Activated CD8-positive, alpha-beta memory T cell treated with anti-CD3 and anti-CD28 coated beads, Interleukin-2, amount 50 U/mL, for 24 hours (primary cell): ENCODE measurements at regions not wholly inside any gene's neighbourhood (a gene's known extent, or its start where the extent isn't known, plus 50 kb on each side); places are given as distances from the start of the nearest gene placed in this dataset.

Experiments
- DNase-seq: peaks from one replicate; pipeline ENCODE4 v3.0.0-alpha.2; 2020; ENCODE audit errors: extremely low read depth

DNA sequence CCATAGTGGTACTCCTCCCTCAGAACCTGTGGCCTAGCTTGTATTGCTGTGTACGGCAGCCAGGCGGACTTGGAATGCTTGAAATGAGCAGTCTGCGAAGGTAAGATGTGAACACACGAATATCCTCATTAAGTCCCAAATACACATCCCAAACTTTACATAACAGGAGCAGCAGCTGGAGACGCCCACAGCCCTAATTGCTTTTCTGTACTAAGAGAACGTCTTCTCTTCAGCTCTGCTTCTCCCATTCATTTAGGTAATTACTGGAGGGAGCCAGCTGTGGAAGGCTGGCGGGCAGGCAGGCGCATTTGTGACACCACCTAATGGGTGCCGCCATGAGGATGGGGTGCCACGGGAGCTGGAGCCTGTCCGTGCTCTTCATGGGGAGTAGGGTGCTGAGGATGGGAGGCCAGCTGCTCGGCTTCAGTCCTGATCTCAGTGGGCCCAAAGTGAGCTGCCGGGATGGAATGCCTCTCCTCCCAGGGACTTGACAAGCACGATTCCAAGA lies 66.6 kb upstream of the POU3F1 start:
- DNase-seq: no peak

DNA sequence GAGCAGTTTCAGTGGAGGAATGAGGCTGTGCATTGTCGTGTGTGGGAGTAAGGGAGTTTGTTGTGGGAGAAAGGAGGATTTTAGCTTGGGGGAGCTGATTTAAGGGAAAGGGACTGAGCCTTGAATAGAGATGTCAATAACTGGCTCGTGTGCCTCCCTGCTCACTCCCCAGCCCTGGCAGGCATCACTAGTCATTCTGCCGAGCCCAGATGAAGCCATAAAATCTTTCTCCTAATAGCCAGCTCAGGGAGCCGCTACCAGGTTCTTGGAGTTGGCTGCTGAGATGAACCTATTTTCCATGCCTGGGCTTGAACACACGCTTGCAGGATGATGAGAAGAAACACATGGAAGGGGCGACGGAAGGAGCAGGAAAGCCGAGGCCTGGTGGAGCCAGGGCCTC lies 65.0 kb upstream of the POU3F1 start:
- no peak for DNase-seq

DNA sequence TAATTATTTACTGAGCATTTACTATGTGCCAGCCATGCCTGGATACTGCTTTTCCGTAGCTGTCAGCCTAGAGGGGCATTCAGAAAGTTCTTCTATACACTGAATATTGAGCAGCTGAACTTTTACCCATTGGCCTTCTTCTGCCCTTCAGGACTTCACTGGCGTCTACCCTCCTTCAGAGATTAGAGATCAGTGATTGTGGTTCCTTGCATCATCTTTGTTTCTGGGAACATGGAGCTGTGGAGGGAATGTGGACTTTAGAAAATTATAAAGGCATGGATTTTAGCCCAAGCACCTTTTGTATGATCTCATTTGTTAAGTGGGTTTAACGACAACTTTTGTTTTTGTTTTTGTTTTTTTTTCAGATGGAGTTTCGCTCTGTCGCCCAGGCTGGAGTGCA lies 58.7 kb upstream of the POU3F1 start:
- no peak for DNase-seq

DNA sequence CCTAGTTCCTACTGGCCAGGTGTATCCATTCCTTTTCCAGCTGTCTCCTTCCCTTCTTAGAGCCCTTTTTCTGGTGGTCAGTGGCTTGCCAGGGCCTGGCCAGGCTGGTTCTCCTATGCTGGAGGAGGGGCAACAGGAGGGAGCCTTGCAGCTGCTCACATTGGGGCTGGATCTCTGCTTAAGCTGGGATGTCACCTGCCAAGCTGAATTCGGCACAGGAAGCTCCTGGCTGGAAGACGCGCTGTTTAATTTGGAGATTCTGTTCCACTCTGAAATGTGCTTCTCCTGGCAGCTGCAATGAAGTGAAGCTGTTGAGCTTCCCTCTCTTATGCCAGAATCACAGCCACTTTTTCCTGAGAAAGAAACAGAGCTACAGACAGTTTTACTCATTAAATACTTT lies 56.0 kb upstream of the POU3F1 start:
- DNase-seq: no peak

DNA sequence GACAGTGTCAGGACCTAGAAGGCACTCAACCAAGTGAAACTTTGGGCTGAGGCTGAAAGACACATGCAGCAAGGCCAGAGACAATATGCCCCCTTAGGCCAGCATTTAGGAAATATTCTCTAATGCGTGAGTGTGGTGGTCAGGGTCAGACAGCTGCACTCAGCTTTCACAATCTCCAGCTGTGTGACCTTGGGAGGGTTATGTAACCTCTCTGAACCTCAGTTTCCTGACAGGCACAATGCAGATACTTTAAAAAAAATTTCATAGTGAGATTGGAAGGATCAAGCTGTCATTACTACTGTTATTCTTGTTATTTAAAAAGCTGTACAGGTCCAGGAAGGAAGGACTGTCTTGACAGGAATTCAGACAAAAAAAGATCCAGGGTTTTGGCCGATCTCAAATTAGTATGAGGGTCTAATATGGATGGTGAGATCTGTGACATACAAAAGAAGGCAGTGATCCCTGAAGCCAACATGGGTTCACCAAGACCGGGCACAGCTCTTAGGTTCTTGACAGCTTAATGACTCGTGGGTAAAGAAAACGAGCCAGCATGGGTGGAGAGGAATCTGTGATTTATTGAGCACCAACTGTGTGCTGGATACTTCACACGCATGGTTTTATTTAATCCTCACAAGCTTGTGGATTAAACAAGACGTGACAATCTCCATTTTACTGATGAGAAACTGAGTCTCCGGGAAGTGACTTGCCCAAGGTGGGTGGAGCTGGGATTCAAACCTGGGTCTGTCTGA lies 54.6 kb upstream of the POU3F1 start:
- no peak for DNase-seq

DNA sequence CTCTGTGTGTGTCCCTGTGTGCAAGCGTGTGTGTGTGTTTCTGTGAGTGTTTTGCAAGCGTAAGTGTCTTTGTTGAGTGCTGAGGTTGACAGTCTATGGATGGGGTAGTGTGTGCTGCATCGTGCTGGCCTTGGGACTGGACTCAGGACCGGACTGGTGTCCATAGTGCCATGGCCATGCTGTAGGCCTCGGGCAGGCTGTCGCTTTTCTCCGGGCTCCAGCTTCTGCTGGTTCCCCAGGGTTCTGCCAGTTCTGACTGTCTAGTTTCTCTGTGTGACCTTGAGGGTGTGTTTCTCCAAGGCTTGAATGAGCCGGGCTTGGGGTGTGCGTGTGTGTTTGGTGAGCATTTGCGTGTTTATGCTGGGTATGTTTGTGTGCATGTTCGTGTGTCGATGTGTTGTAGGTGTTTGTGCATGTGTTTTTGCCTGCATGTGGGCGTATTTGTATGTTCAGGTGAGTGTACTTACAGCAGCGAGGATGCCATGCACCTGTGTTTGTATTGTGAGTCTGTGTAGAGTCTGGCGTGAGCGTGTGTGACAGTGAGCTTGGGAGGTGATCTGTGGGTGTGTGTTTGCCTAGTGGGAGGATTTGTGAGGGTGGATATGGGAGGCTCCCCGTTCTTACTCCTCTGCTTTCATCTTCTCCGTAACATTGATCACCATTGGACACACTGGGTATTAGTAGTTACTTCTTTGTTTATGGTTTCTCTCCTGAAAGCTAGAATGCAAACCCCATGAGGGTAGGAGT lies 51.7 kb upstream of the POU3F1 start:
- no peak for DNase-seq

DNA sequence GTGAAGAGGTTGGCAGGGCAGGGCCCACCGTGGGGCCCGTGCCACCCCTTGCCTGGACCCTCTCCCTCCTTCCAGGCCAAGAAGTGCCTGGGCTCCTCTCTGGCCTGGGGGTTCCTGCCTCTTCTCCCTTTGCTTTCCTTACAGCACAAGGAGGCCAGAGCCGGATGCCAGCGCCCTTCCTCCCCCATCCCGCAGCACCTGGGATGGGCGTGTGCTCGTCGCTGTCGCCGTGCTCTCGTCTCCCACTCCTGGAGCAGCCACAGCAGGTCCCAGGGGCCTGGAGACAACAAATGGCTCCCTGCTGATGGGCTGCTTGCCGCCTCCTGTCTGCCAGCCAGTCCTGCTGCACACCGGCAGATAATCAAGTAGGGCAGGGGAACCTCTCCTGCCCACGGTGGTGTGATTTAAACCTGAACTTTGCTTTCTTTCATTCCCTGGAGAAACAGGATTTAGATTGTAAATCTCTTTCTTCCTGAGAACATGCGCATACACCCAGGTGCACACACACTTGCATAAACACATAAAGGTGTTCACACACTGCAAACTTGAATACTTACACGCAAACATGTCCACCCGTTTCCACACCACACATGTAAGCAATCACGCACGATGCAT lies 50.8 kb upstream of the POU3F1 start:
- DNase-seq: no peak
